GM12865 (cell line): ENCODE measurements at regions not wholly inside any gene's neighbourhood (a gene's known extent, or its start where the extent isn't known, plus 50 kb on each side); places are given as distances from the start of the nearest gene placed in this dataset.

Experiments used
- DNase-seq: peaks from one replicate; pipeline ENCODE4 v3.0.0; 2010; ENCODE audit warnings: low read depth
- H3K4me3 ChIP-seq: 2 replicates; pipeline ENCODE4 v1.5.1; 2011; ENCODE audit warnings: mild to moderate bottlenecking, low read depth, low read length, control low read depth
- CTCF ChIP-seq: IDR thresholded peaks from 2 replicates; pipeline ENCODE4 v1.5.1; 2011; ENCODE audit warnings: low read length, control low read depth, low read depth, inconsistent platforms; ENCODE audit not compliant: insufficient read depth; ENCODE audit errors: missing control alignments

- H3K4me3 ChIP-seq, result no peak overlapping the region
- TF ChIP-seq CTCF, result no peak
- no peak for DNase-seq
Observed at GRCh38 chr5:14078716-14079115, 64.4 kb upstream of the TRIO start.

GRCh38 chr5:14077501-14077900, 65.6 kb upstream of the TRIO start:
- TF ChIP-seq CTCF, result no peak
- H3K4me3 ChIP-seq, result no peak overlapping the region
- no peak for DNase-seq

- no peak for TF ChIP-seq CTCF
- no peak for DNase-seq
- no peak overlapping the region for H3K4me3 ChIP-seq
Observed at GRCh38 chr5:14076561-14076960, 66.6 kb upstream of the TRIO start.

GRCh38 chr5:14075937-14076336, 67.2 kb upstream of the TRIO start:
- DNase-seq, result no peak
- no peak overlapping the region for H3K4me3 ChIP-seq
- no peak for TF ChIP-seq CTCF

- no peak overlapping the region for H3K4me3 ChIP-seq
- no peak for TF ChIP-seq CTCF
- DNase-seq, result no peak
Observed at GRCh38 chr5:14071433-14071832, 71.7 kb upstream of the TRIO start.

- no peak for TF ChIP-seq CTCF
- H3K4me3 ChIP-seq, result no peak overlapping the region
- no peak for DNase-seq
Observed at GRCh38 chr5:14069021-14069420, 74.1 kb upstream of the TRIO start.

GRCh38 chr5:14068136-14068535, 75.0 kb upstream of the TRIO start:
- H3K4me3 ChIP-seq, result no peak overlapping the region
- TF ChIP-seq CTCF, result no peak
- no peak for DNase-seq
